IPS DF 19.7 (cell line): ENCODE measurements at regions not wholly inside any gene's neighbourhood (a gene's known extent, or its start where the extent isn't known, plus 50 kb on each side); places are given as distances from the start of the nearest gene placed in this dataset.

ENCODE experiments used
- DNase-seq: peaks from one replicate; pipeline ENCODE4 v3.0.0-alpha.2; 2013; ENCODE audit warnings: low read depth, low spot score

- DNase-seq = no peak
Measured at GRCh38 chr18:65288908-65289307, 461.9 kb upstream of the CDH7 start.

DNA sequence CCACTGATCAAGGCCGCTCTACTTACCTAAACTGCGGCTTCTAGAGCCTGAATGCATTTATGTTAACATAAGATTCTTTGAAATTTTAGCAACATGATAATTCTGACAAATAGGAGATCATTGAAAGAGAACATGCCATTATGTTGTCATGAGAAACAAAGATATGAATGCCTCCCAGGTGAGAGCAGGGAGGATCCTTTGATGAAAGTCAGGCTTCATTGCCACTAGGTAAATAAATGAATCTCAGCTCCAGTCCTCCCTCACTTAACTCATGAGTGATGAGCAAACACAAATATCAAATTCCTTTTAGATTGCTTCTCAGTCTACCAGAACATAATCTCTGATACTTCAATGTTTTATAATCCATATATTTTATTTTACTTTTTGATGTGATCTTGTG lies 463.2 kb upstream of the CDH7 start:
- no peak for DNase-seq

GRCh38 chr18:65282096-65282495 lies 468.7 kb upstream of the CDH7 start:
- DNase-seq = no peak

DNA sequence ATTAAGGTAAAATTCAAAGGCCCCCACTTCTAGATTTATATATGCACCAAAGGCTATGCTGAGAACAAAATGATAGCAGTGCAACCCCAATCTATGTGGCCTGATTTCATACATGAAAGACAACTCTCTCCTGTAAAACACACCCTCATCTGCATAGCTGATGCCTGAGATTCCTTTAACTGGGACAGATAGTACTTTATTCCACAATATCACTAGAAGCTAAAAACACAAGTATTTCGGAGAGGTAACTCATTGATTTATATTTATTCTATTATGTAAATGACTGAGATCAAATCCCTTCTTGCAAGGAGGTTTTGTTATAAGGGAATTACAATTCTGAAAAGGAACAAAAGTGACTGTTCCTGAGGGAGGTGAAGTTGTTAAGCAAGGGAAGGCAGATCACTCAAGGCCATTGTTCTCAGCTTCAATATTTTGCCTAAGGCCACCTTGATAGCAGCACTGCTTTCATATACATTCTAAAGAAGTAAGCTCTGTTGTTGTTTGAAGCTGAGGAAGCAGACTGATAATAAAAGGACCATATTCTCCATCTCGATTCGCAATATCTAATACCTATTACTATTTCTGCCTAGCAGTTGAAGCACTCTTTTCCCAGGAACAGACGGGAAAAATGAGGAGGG lies 471.0 kb upstream of the CDH7 start:
- DNase-seq = no peak

- DNase-seq = no peak
Measured at GRCh38 chr18:65278939-65279667, 471.7 kb upstream of the CDH7 start.

DNA sequence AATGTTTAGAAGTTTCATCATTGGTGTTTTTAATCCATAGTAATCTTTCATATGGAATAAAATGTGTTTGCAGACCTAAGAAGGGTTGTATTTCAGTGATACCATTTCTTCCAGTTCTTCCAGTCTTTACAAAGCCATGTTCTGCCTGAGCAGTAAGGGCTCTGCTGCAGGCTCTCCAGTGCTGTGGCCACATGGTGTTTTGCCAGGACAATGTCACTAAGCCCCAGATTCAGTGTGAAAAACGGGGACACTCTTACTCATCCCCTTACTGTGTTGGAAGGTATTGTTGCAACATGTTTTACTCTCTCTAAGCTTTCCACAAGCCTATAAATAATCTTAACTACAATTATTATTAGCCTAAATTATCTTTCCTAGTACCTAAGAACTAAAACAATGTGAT lies 481.4 kb upstream of the CDH7 start:
- no peak for DNase-seq

DNA sequence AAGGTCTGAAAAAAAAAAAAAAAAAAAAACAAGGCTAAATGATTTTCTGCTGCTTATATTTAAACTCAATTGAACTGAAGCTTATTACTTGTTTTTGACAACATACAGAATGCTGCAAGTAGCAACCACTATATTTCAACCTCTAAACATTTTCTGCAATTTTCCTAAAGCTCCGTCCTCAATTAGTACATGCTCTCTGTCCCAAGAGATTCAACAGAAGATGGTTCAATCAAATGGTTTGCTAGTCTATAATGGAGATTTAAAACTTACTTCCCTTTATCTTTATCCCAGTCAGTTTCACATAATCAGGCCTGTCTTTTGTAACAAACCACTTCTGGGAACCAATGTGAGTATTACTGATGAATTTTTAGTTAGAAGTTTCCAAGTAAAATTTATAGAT lies 485.1 kb upstream of the CDH7 start:
- no peak for DNase-seq

DNA sequence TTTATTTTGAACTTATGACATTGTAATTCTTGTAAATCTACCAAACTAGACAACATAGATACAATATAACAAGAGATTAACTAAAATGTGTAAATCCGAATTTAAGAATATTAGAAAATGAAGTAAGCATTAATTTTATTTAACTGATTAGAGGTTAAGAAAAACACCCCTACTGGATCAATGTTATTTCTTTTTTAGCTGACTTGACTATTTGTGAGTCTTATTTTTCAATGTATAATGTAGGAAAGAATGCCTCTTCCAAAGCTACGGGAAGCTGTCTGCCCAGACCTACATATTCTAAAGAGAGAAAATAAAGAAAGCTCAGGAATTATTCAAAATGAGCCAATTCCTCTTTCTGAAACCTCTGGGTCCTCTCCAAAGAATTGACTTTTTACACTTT lies 490.8 kb upstream of the CDH7 start:
- no peak for DNase-seq

GRCh38 chr18:65259403-65259802 lies 491.4 kb upstream of the CDH7 start:
- DNase-seq = no peak

- DNase-seq = peak; percentile 63
Measured at GRCh38 chr18:65257149-65257548, 493.7 kb upstream of the CDH7 start.

DNA sequence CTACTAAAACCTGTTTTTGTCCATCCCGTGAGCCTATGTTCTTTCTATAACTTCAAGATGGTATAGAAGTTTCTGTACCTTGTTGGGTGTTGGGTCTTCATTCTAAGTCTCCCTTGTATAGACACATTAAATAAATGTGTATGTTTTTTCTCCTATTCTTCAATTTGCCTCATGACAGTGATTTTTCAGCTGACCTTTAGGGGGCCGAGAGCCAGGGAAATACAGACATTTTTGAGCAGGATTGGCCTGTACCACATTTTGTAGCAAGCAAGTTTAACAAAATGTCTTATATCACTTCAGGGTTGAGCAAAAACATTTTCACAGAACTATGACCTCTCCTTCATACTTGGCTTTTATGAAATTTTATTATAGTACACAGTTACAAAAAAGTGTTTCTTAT lies 495.4 kb upstream of the CDH7 start:
- no peak for DNase-seq

- DNase-seq = no peak
Measured at GRCh38 chr18:65239787-65240186, 511.0 kb upstream of the CDH7 start.

DNA sequence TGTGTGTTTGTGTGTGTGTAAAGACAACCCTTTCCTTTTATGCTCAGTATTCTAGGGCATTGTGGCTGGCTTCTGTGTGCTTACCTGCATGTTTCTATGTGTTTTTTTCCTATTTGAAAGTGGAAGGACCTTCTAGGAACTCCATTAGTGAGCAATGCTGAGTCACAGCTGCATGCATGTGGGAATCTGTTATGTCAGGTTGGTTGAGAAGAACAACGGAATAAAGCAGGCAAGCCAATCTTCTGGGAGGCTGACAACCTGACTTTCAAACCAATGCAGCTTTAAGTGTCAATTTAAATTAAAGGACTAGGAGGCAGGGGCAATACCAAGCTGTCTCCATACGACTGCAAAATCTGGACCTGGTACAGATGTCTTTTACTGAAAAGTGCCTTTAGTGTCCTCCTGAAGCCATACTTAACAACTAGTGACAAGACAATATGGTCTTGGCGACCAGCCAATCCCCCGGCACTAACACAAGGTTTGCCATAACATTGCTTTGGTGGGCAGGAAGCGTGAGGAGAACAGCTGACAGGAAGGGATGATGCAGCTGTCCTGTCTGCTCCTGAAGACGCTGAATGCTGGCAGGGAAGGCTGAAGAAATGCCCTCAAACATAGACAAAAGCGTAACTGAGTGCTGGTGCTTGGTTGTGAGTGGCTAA lies 514.7 kb upstream of the CDH7 start:
- no peak for DNase-seq

GRCh38 chr18:65230311-65230710 lies 520.5 kb upstream of the CDH7 start:
- DNase-seq = no peak

DNA sequence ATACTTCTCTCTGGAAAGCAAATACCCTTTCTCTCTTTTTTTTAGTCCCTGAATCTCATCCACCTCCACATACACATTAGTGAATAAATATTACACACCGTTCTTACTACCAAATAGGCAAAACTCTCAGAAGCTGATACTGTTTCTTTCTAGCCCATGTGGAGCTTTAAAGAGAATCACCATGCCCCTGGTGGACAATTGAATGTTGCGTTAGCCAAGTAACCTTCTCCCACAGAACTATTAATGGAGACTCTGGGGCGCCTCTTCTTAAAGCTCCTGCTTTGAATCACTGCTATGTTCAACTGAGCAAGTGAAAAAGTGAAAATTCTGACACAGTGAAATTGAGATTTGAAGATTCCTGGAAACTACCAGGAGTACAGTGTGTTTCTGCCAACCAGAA lies 522.8 kb upstream of the CDH7 start:
- no peak for DNase-seq

DNA sequence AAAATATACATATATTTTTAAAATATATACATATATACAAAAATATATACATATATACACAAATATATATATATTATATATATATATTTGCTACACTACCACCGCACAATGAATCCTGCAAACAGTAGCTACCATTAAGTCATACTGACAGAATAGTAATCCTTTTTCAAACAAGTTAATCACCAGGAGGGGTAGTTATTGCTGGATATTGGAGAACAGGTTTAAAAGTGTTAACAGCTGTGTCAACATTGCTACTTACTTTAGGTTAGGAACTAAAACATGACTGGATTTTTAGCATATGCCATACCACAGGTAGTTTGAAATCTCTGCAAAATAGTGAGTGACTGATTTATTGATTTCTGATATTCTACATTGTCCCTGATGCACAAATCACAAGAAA lies 529.1 kb upstream of the CDH7 start:
- no peak for DNase-seq

DNA sequence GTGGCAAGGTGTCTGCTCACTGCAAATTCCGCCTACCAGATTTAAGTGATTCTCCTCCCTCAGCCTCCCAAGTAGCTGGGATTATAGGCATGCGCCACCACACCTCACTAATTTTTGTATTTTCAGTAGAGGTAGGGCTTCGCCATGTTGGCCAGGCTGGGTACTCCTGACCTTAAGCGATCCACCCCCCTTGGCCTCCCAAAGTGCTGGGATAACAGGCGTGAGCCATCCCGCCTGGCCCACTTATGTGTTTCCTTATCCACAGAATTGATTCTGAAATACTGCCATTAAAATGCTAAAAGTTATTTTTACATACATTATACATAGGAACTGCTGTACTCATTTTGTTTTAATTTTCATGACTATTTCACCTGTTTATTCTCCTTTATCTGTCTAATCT lies 529.7 kb upstream of the CDH7 start:
- DNase-seq = no peak

DNA sequence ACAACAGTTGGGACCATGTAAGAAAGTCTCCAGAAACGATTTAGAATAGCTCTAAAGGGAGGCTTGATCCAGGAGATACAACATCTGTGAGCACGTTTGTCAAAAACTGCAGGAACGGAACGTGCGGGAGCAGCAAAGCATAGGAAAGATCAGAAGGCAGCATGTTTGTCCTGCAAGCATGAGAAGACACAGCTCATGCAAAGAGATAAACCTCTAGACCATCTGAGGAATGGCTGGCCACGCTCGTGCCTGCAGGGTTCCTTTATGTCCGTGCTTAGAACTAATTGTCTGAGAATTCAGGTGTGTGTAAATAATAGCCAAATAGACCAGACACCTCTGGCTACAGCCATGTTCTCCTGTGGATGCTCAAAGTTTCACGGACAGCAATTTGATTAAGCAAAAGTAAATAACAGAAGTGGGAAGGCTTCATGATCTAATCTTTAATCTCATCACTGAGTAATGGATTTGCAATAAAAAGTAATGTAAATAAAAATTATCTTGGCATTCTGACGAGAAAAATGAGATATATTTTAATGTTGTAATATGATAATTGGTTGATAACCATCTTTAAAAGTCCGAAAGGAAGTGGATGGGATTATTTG lies 534.8 kb upstream of the CDH7 start:
- DNase-seq = no peak

DNA sequence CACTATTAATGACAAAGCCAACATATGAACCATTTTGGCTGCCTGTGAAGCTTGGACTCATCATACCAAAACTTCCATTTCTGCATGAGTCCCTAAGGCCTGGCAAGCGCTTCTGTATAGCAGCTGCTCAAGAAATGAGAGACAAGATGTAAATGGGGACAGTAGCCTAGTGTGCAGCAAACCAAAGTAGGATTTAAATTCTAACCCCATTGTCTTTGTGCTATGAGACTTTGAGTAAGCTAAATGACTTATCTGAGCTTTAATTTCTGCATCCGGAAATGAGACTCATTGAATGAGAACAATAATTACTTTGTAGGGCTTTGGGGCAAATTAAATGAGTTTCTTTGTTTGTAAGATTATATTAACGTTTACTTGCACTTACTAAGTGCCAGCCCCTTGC lies 536.4 kb upstream of the CDH7 start:
- no peak for DNase-seq

DNA sequence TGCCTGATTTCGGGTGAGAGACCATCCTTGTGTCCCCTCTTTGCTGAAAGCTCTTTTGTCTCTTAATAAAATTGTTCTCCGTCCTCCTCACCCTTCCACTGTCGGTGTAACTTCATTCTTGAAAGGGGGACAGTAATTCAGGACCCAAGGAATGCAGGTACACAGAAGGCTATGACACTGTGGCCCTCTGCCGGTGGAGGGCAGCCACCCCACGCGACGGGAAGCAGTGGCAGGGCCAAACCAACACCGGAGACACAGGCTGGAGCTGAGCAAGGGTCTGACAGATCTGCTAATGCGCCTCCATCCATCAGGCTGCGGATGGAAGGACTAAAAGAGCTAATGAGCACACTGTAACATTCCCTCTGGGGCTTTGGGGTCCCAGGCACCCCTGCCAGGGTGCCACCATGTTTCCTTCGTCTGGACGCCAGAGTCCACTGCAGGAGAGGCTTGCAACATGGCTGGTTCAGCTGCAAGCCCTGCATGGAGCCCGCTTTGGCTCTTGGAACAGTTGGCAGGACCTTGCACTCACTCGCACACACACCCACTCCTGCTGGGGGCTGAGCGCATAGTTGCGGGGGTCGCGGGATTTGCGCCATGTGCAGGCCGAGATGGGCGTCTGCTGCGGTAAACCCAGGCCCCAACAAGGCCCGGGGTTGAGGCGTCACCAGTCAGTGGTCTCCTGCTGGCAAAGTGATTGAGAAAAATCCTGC lies 544.1 kb upstream of the CDH7 start:
- no peak for DNase-seq

DNA sequence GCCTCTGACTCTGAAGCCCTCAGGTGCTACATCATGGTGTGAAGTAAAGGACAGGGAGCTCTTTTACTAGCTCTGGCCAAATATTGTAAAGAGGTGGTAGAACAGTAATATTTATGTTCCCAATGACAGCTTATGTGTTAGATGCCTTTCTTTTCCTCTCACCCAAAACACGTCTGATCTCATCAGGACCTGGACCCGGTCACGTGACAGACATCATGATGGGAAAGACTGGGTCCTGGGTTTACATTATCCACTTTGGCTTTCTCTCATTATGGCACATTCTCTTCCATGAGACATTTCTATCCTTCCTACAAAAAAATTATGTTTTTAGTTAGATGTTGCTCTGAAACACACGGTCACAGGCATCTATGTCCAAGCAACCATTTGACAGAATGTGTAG lies 548.7 kb upstream of the CDH7 start:
- DNase-seq = no peak

- no peak for DNase-seq
Measured at GRCh38 chr18:65175681-65176080, 575.1 kb upstream of the CDH7 start.
